Testis (tissue), 2 donors: ENCODE measurements at regions not wholly inside any gene's neighbourhood (a gene's known extent, or its start where the extent isn't known, plus 50 kb on each side); places are given as distances from the start of the nearest gene placed in this dataset.

Experiments
- POLR2A ChIP-seq: fragments of 450-650 bp; IDR thresholded peaks from one replicate; pipeline ENCODE4 v1.6.1; 2017; ENCODE audit warnings: antibody characterized with exemption, mild to moderate bottlenecking, moderate library complexity
- TF ChIP-seq, protein P1 (sequence below), 3 experiments: fragments of 450-650 bp in 2 of 3; fragments of 200-600 bp in 1 of 3; sonication (generic) in 1 of 3; IDR thresholded peaks; one replicate each; pipeline ENCODE4 v1.5.1; 2016 to 2019; ENCODE audit warnings: antibody characterized with exemption in 3 of 3, mild to moderate bottlenecking in 2 of 3, moderate library complexity in 1 of 3

DNA sequence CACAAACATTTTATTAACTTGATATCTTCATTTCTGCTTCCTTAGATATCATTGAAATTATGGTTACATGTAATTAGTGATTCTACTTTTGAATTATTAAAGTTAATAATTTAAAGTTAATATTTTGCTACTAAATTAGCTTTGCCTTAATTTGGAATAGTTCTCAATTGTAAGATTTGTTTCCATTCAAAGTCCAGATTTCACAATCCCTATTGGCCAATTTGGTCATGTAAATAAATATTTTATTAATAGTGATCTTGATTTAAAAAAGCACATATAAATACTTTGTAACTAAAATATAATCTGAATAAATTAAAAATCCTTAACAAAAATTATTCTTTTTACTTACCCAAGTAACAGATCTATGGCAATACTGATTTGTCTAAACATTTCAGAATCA lies 1558.6 kb downstream of the NCAM2 start:
- TF ChIP-seq, protein P1, sequence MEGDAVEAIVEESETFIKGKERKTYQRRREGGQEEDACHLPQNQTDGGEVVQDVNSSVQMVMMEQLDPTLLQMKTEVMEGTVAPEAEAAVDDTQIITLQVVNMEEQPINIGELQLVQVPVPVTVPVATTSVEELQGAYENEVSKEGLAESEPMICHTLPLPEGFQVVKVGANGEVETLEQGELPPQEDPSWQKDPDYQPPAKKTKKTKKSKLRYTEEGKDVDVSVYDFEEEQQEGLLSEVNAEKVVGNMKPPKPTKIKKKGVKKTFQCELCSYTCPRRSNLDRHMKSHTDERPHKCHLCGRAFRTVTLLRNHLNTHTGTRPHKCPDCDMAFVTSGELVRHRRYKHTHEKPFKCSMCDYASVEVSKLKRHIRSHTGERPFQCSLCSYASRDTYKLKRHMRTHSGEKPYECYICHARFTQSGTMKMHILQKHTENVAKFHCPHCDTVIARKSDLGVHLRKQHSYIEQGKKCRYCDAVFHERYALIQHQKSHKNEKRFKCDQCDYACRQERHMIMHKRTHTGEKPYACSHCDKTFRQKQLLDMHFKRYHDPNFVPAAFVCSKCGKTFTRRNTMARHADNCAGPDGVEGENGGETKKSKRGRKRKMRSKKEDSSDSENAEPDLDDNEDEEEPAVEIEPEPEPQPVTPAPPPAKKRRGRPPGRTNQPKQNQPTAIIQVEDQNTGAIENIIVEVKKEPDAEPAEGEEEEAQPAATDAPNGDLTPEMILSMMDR (IDR thresholded peaks at IDR 0.05) = no peak
- TF ChIP-seq POLR2A = no peak
